ENCODE measurements at regions not wholly inside any gene's neighbourhood (a gene's known extent, or its start where the extent isn't known, plus 50 kb on each side); places are given as distances from the start of the nearest gene placed in this dataset.
"Not testable (repeated sequence)": the region's sequence is repeated elsewhere in the genome, so short reads cannot be mapped to it uniquely, and the experiment has no call there.

- intact Hi-C loops (cut with DNase I; ENCODE audit: low total_unique reads) = no loop called here
- H3K4me3 ChIP-seq (ENCODE audit: low read depth, poor library complexity, severe bottlenecking) = no peak overlapping the region
- DNase-seq (ENCODE audit: low spot score in 2 of 2) = no peak
- no peak for TF ChIP-seq CTCF (IDR thresholded peaks at IDR 0.05)
- no peak for TF ChIP-seq POLR2A (IDR thresholded peaks at IDR 0.05)
- 96 to 99% methylated on average over 5 of the region's 5 CpGs for WGBS, 2 donors
Observed at GRCh38 chr18:5705393-5705792, 161.6 kb upstream of the EPB41L3 start.

GRCh38 chr18:5704847-5705246 is 161.1 kb upstream of the EPB41L3 start:
- no peak overlapping the region for H3K4me3 ChIP-seq (ENCODE audit: low read depth, poor library complexity, severe bottlenecking)
- intact Hi-C loops (cut with DNase I; ENCODE audit: low total_unique reads) = no loop called here
- DNase-seq (ENCODE audit: low spot score in 2 of 2) = no peak
- 56 to 80% methylated on average over 3 of the region's 4 CpGs for WGBS, 2 donors
- no peak for TF ChIP-seq POLR2A (IDR thresholded peaks at IDR 0.05)

- DNase-seq (ENCODE audit: low spot score in 2 of 2); intact Hi-C loops (cut with DNase I; ENCODE audit: low total_unique reads); H3K4me3 ChIP-seq (ENCODE audit: low read depth, poor library complexity, severe bottlenecking): not testable (repeated sequence)
- WGBS, 2 donors = 93 to 99% methylated on average over 7 of the region's 7 CpGs
Observed at GRCh38 chr18:5702016-5702415, 158.2 kb upstream of the EPB41L3 start.

GRCh38 chr18:5693699-5694294 is 150.0 kb upstream of the EPB41L3 start:
- intact Hi-C loops (cut with DNase I; ENCODE audit: low total_unique reads) = no loop called here
- 54 to 59% methylated on average over 6 of the region's 6 CpGs for WGBS, 2 donors
- TF ChIP-seq POLR2A (IDR thresholded peaks at IDR 0.05) (no peak), CTCF (IDR thresholded peaks at IDR 0.05) (no peak)

GRCh38 chr18:5678779-5679406 is 135.1 kb upstream of the EPB41L3 start:
- no peak for TF ChIP-seq POLR2A (IDR thresholded peaks at IDR 0.05)
- TF ChIP-seq CTCF (IDR thresholded peaks at IDR 0.05) = no peak
- intact Hi-C loops (cut with DNase I; ENCODE audit: low total_unique reads) = no loop called here
- WGBS, 2 donors = 45 to 46% methylated on average over 3 of the region's 3 CpGs

More at GRCh38 chr18:5693699-5694294, 150.0 kb upstream of the EPB41L3 start:
- H3K4me3 ChIP-seq (ENCODE audit: low read depth, poor library complexity, severe bottlenecking) = no peak overlapping the region
- no peak for DNase-seq (ENCODE audit: low spot score in 2 of 2)

GRCh38 chr18:5678278-5678677 is 134.5 kb upstream of the EPB41L3 start:
- 41 to 81% methylated on average over 3 of the region's 3 CpGs for WGBS, 2 donors
- TF ChIP-seq POLR2A (IDR thresholded peaks at IDR 0.05) = no peak
- no peak for TF ChIP-seq CTCF (IDR thresholded peaks at IDR 0.05)
- DNase-seq (ENCODE audit: low spot score in 2 of 2) = no peak
- intact Hi-C loops (cut with DNase I; ENCODE audit: low total_unique reads) = no loop called here
- H3K4me3 ChIP-seq (ENCODE audit: low read depth, poor library complexity, severe bottlenecking) = no peak overlapping the region

More at GRCh38 chr18:5678779-5679406, 135.1 kb upstream of the EPB41L3 start:
- no peak for DNase-seq (ENCODE audit: low spot score in 2 of 2)
- H3K4me3 ChIP-seq (ENCODE audit: low read depth, poor library complexity, severe bottlenecking) = no peak overlapping the region

GRCh38 chr18:5673616-5674015 is 129.8 kb upstream of the EPB41L3 start:
- H3K4me3 ChIP-seq (ENCODE audit: low read depth, poor library complexity, severe bottlenecking) = no peak overlapping the region
- no peak for DNase-seq (ENCODE audit: low spot score in 2 of 2)
- intact Hi-C loops (cut with DNase I; ENCODE audit: low total_unique reads) = no loop called here
- TF ChIP-seq POLR2A (IDR thresholded peaks at IDR 0.05) (no peak), CTCF (IDR thresholded peaks at IDR 0.05) (no peak)
- WGBS, 2 donors = 58 to 75% methylated on average over 2 of the region's 2 CpGs

All from lower leg skin (tissue), 4 donors.